ENCODE measurements at regions not wholly inside any gene's neighbourhood (a gene's known extent, or its start where the extent isn't known, plus 50 kb on each side); places are given as distances from the start of the nearest gene placed in this dataset.

- TF ChIP-seq CTCF (IDR thresholded peaks at IDR 0.05) (no peak), POLR2A (IDR thresholded peaks at IDR 0.05) (no peak), POLR2AphosphoS5 (IDR thresholded peaks at IDR 0.05) (no peak), EP300 (IDR thresholded peaks at IDR 0.05) (no peak)
- 94% methylated on average over 2 of the region's 2 CpGs for WGBS
- no peaks in the 10 kb centered on the region for H3K36me3 ChIP-seq
- H3K27me3 ChIP-seq = no peaks in the 10 kb centered on the region
- no peak for DNase-seq (ENCODE audit: low spot score in 2 of 2)
- H3K4me1 ChIP-seq = peaks cover 11% of the 10 kb centered on the region
- H3K4me3 ChIP-seq = no peak overlapping the region
- no peak overlapping the region for H3K27ac ChIP-seq
- H3K9me3 ChIP-seq = no peaks in the 10 kb centered on the region
Observed at GRCh38 chr1:193402977-193403376, 216.6 kb upstream of the B3GALT2 start.

GRCh38 chr1:193402037-193402436 lies 215.6 kb upstream of the B3GALT2 start:
- 79% methylated on average over 4 of the region's 4 CpGs for WGBS
- no peak for TF ChIP-seq CTCF (IDR thresholded peaks at IDR 0.05)
- TF ChIP-seq POLR2A (IDR thresholded peaks at IDR 0.05) = no peak
- TF ChIP-seq POLR2AphosphoS5 (IDR thresholded peaks at IDR 0.05) = no peak
- no peak for TF ChIP-seq EP300 (IDR thresholded peaks at IDR 0.05)
- no peaks in the 10 kb centered on the region for H3K9me3 ChIP-seq
- no peak overlapping the region for H3K4me3 ChIP-seq
- DNase-seq (ENCODE audit: low spot score in 2 of 2) = no peak
- no peaks in the 10 kb centered on the region for H3K36me3 ChIP-seq
- H3K27me3 ChIP-seq = no peaks in the 10 kb centered on the region
- peaks cover 9% of the 10 kb centered on the region for H3K4me1 ChIP-seq
- no peak overlapping the region for H3K27ac ChIP-seq

- no peaks in the 10 kb centered on the region for H3K27me3 ChIP-seq
- H3K36me3 ChIP-seq = no peaks in the 10 kb centered on the region
- peaks cover 6% of the 10 kb centered on the region for H3K4me1 ChIP-seq
- H3K4me3 ChIP-seq = no peak overlapping the region
- 65% methylated on average over 1 of the region's 1 CpG for WGBS
- TF ChIP-seq EP300 (IDR thresholded peaks at IDR 0.05) = no peak
- TF ChIP-seq POLR2A (IDR thresholded peaks at IDR 0.05) = no peak
- no peak for TF ChIP-seq CTCF (IDR thresholded peaks at IDR 0.05)
- TF ChIP-seq POLR2AphosphoS5 (IDR thresholded peaks at IDR 0.05) = no peak
- H3K9me3 ChIP-seq = no peaks in the 10 kb centered on the region
- DNase-seq (ENCODE audit: low spot score in 2 of 2) = no peak
- H3K27ac ChIP-seq = no peak overlapping the region
Observed at GRCh38 chr1:193394336-193394735, 207.9 kb upstream of the B3GALT2 start.

DNA sequence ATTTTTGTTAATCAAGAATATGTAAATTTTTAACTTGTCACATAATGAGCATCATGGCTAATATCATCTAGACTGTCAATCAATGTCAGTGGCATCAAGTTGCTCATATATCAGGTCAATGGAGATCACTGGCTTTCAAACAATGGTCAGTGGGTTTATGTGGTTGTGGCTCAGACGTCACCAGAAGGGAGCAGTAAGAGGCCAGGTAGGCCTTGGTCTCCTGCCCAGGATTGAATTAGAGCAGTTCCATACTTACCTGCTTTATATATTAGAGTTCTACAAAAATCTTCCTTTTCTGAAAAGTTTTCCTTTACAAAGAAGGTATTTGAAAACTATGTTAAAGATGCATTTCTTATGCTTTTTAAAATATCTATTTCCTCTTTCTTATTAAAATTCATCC lies 206.3 kb upstream of the B3GALT2 start:
- 76% methylated on average over 1 of the region's 1 CpG for WGBS
- H3K4me1 ChIP-seq = peaks cover 6% of the 10 kb centered on the region
- no peaks in the 10 kb centered on the region for H3K27me3 ChIP-seq
- no peak for TF ChIP-seq POLR2AphosphoS5 (IDR thresholded peaks at IDR 0.05)
- no peak for TF ChIP-seq POLR2A (IDR thresholded peaks at IDR 0.05)
- TF ChIP-seq EP300 (IDR thresholded peaks at IDR 0.05) = no peak
- no peak for TF ChIP-seq CTCF (IDR thresholded peaks at IDR 0.05)
- DNase-seq (ENCODE audit: low spot score in 2 of 2) = no peak
- no peak overlapping the region for H3K27ac ChIP-seq
- no peaks in the 10 kb centered on the region for H3K36me3 ChIP-seq
- H3K9me3 ChIP-seq = no peaks in the 10 kb centered on the region
- H3K4me3 ChIP-seq = no peak overlapping the region

DNA sequence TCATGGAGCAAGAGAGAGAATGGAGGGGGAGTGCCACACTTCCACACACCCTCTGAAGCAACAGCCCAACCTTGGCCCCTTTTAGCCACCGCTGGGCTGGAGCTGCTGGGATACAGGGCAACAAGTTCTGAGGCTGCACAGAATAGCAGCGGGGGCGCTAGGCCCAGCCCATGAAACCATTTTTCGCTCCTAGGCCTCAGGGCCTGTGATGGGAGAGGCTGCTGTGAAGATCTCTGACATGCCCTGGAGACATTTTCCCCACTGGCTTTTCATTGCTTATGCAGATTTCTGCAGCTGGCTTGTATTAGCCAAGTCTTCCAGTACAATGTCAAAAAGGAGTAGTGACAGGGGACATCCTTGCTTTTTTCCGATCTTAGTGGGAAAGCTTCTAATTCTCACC lies 202.3 kb upstream of the B3GALT2 start:
- TF ChIP-seq POLR2AphosphoS5 (IDR thresholded peaks at IDR 0.05) (no peak), POLR2A (IDR thresholded peaks at IDR 0.05) (no peak), CTCF (IDR thresholded peaks at IDR 0.05) (no peak), EP300 (IDR thresholded peaks at IDR 0.05) (no peak)
- 96% methylated on average over 5 of the region's 5 CpGs for WGBS
- no peak overlapping the region for H3K4me3 ChIP-seq
- no peak for DNase-seq (ENCODE audit: low spot score in 2 of 2)
- no peaks in the 10 kb centered on the region for H3K27me3 ChIP-seq
- peaks cover 3% of the 10 kb centered on the region for H3K4me1 ChIP-seq
- no peak overlapping the region for H3K27ac ChIP-seq
- no peaks in the 10 kb centered on the region for H3K36me3 ChIP-seq
- no peaks in the 10 kb centered on the region for H3K9me3 ChIP-seq
